SU-DHL-6 (cell line): ENCODE measurements at regions not wholly inside any gene's neighbourhood (a gene's known extent, or its start where the extent isn't known, plus 50 kb on each side); places are given as distances from the start of the nearest gene placed in this dataset.
"Not testable (repeated sequence)": the region's sequence is repeated elsewhere in the genome, so short reads cannot be mapped to it uniquely, and the experiment has no call there.

ENCODE experiments used
- H2AFZ ChIP-seq: fragments of 200-600 bp; sonication (generic); 2 replicates; pipeline ENCODE4 v1.6.1; 2014; ENCODE audit warnings: low read depth, mild to moderate bottlenecking, moderate library complexity, mixed read lengths, antibody characterized with exemption, low read length; ENCODE audit not compliant: severe bottlenecking
- H3F3A ChIP-seq: fragments of 200-600 bp; shearing (Covaris generic); 2 replicates; pipeline ENCODE4 v1.6.0; 2016; ENCODE audit warnings: antibody characterized with exemption, mild to moderate bottlenecking; ENCODE audit not compliant: insufficient read depth
- H3K27ac ChIP-seq: fragments of 200-600 bp; sonication (generic); 2 replicates; pipeline ENCODE4 v1.5.1; 2016; ENCODE audit warnings: low read depth, mild to moderate bottlenecking, low read length, moderate library complexity, mixed read lengths
- H3K27me3 ChIP-seq: fragments of 200-600 bp; sonication (generic), shearing (Covaris generic); 2 replicates; pipeline ENCODE4 v1.6.0; 2014; ENCODE audit warnings: mild to moderate bottlenecking, low read length
- H3K36me3 ChIP-seq: fragments of 200-600 bp; sonication (generic); 2 replicates; pipeline ENCODE4 v1.6.1; 2014; ENCODE audit warnings: mild to moderate bottlenecking, low read length, mixed read lengths
- H3K4me2 ChIP-seq: fragments of 300-600, 200-600 bp; shearing (Covaris generic), sonication (generic); 2 replicates; pipeline ENCODE4 v1.6.0; 2014; ENCODE audit warnings: low read length, low read depth, mild to moderate bottlenecking; ENCODE audit not compliant: poor library complexity, severe bottlenecking
- H3K4me3 ChIP-seq: fragments of 200-600 bp; sonication (generic); 2 replicates; pipeline ENCODE4 v1.5.1; 2014; ENCODE audit warnings: antibody characterized with exemption, low read length, mild to moderate bottlenecking, mixed read lengths; ENCODE audit not compliant: insufficient read depth, poor library complexity, severe bottlenecking
- H3K79me2 ChIP-seq: fragments of 200-600 bp; sonication (generic); 2 replicates; pipeline ENCODE4 v1.6.1; 2014; ENCODE audit warnings: mild to moderate bottlenecking, low read length, moderate library complexity; ENCODE audit not compliant: insufficient read depth
- H3K9ac ChIP-seq: fragments of 200-600 bp; sonication (generic); 2 replicates; pipeline ENCODE4 v1.7.0; 2014; ENCODE audit warnings: mild to moderate bottlenecking, low read length
- H3K9me2 ChIP-seq: fragments of 200-600 bp; sonication (generic); replicated peaks from 2 replicates; pipeline ENCODE4 v1.6.1; 2014; ENCODE audit warnings: low read length; ENCODE audit not compliant: insufficient read depth
- H3K9me3 ChIP-seq: fragments of 200-600 bp; sonication (generic); 2 replicates; pipeline ENCODE4 v1.6.1; 2014; ENCODE audit warnings: low read length, mixed read lengths; ENCODE audit not compliant: insufficient read depth
- H4K20me1 ChIP-seq: fragments of 200-600 bp; sonication (generic); 2 replicates; pipeline ENCODE4 v1.6.1; 2014; ENCODE audit warnings: low read depth, mild to moderate bottlenecking, antibody characterized with exemption, low read length, moderate library complexity, mixed read lengths
- EZH2phosphoT487 ChIP-seq: fragments of 200-600 bp; sonication (generic), shearing (Covaris generic); conservative IDR thresholded peaks from 2 replicates; pipeline ENCODE4 v1.6.1; 2018; ENCODE audit warnings: mild to moderate bottlenecking, antibody characterized with exemption, low read length, moderate library complexity, mixed read lengths
- TF ChIP-seq, protein P1 (sequence below): fragments of 200-600 bp; sonication (generic); IDR thresholded peaks from one replicate; pipeline ENCODE4 v1.5.1; 2017; ENCODE audit warnings: antibody characterized with exemption, mild to moderate bottlenecking, low read length, moderate library complexity; ENCODE audit not compliant: insufficient read depth, poor library complexity, severe bottlenecking

DNA sequence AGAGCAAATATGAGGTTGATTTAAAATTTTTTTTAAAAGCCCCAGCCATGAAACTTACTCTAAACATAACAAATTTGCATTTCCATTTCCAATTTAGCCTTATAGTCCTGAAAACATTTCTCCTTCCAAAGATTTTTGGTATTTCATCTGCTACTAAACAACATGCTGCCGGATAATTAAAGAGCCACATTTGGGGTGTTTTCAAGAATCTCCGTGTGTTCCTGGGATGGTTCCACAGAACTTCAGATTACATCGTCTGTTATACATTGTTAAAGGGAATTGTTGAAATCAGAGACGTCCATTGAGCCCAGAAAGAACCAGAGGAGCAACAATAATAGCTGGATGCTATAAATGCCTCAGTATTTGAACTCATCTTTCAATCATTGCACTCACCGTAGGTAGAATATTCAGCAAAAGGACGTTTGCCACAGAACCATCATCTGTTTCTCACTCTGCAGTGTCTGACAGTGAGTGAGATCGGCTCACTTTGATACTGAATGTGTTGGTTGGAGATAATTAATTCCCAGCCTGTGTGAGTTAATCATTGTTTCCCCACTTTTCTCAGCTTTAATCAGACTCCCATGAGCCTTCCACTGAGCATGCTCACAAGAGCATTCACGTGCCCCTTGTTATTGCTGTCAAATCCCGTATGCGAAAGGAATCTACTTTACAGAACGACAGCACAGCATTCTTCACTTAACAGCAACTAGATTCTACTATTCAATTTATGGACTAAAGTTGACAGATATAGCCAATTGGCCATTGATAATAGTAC lies 128.4 kb upstream of the PALS2 start:
- no peak overlapping the region for H3K9ac ChIP-seq
- H3K9me3 ChIP-seq = no peaks in the 10 kb centered on the region
- H3F3A ChIP-seq = no peaks in the 10 kb centered on the region
- TF ChIP-seq, protein P1, sequence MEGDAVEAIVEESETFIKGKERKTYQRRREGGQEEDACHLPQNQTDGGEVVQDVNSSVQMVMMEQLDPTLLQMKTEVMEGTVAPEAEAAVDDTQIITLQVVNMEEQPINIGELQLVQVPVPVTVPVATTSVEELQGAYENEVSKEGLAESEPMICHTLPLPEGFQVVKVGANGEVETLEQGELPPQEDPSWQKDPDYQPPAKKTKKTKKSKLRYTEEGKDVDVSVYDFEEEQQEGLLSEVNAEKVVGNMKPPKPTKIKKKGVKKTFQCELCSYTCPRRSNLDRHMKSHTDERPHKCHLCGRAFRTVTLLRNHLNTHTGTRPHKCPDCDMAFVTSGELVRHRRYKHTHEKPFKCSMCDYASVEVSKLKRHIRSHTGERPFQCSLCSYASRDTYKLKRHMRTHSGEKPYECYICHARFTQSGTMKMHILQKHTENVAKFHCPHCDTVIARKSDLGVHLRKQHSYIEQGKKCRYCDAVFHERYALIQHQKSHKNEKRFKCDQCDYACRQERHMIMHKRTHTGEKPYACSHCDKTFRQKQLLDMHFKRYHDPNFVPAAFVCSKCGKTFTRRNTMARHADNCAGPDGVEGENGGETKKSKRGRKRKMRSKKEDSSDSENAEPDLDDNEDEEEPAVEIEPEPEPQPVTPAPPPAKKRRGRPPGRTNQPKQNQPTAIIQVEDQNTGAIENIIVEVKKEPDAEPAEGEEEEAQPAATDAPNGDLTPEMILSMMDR = no peak
- no peak for TF ChIP-seq EZH2phosphoT487
- no peaks in the 10 kb centered on the region for H3K79me2 ChIP-seq
- no peak overlapping the region for H3K27ac ChIP-seq
- H4K20me1 ChIP-seq = no peaks in the 10 kb centered on the region
- H2AFZ ChIP-seq = no peak overlapping the region
- no peaks in the 10 kb centered on the region for H3K36me3 ChIP-seq
- no peak overlapping the region for H3K4me2 ChIP-seq
- H3K27me3 ChIP-seq = no peaks in the 10 kb centered on the region
- no peak overlapping the region for H3K4me3 ChIP-seq
- no peaks in the 10 kb centered on the region for H3K9me2 ChIP-seq

- Histone ChIP-seq H3K4me2 (no peak overlapping the region), H3K9me3 (no peaks in the 10 kb centered on the region), H3K36me3 (no peaks in the 10 kb centered on the region), H3K9me2 (no peaks in the 10 kb centered on the region), H3K9ac (no peak overlapping the region), H3K4me3 (no peak overlapping the region), H3K27me3 (no peaks in the 10 kb centered on the region), H2AFZ (no peak overlapping the region), H3K79me2 (no peaks in the 10 kb centered on the region), H3F3A (no peaks in the 10 kb centered on the region), H4K20me1 (no peaks in the 10 kb centered on the region), H3K27ac (no peak overlapping the region)
- TF ChIP-seq, protein P1 = no peak
- TF ChIP-seq EZH2phosphoT487 = no peak
These were observed 125.2 kb upstream of the PALS2 start for GRCh38 chr7:24448038-24448437.

GRCh38 chr7:24449416-24449815 lies 123.8 kb upstream of the PALS2 start:
- not testable (repeated sequence) for H4K20me1 ChIP-seq, H3K79me2 ChIP-seq, H3K4me3 ChIP-seq, H3K9ac ChIP-seq, H2AFZ ChIP-seq, H3K27me3 ChIP-seq, H3K4me2 ChIP-seq, H3K27ac ChIP-seq, H3K9me3 ChIP-seq, H3K36me3 ChIP-seq, H3K9me2 ChIP-seq, H3F3A ChIP-seq

- H3F3A ChIP-seq = no peaks in the 10 kb centered on the region
- H4K20me1 ChIP-seq = no peaks in the 10 kb centered on the region
- no peak for TF ChIP-seq EZH2phosphoT487
- TF ChIP-seq, protein P1 = no peak
- H3K9me3 ChIP-seq = no peaks in the 10 kb centered on the region
- H3K27ac ChIP-seq = no peak overlapping the region
- H3K4me3 ChIP-seq = no peak overlapping the region
- H3K79me2 ChIP-seq = no peaks in the 10 kb centered on the region
- no peaks in the 10 kb centered on the region for H3K36me3 ChIP-seq
- H3K9ac ChIP-seq = no peak overlapping the region
- H3K9me2 ChIP-seq = no peaks in the 10 kb centered on the region
- H3K27me3 ChIP-seq = no peaks in the 10 kb centered on the region
- H3K4me2 ChIP-seq = no peak overlapping the region
- H2AFZ ChIP-seq = no peak overlapping the region
These were observed 117.3 kb upstream of the PALS2 start for GRCh38 chr7:24455813-24456525.
